Vagina (tissue), 2 donors: ENCODE measurements at regions not wholly inside any gene's neighbourhood (a gene's known extent, or its start where the extent isn't known, plus 50 kb on each side); places are given as distances from the start of the nearest gene placed in this dataset.
A peak's percentile ranks its signal among the peaks of the same experiment; 100 is the strongest.

Experiments
- DNase-seq, 2 donors: peaks; one replicate each; pipeline ENCODE4 v3.0.0-alpha.2; 2017; ENCODE audit errors: extremely low spot score in 2 of 2
- H3K27ac ChIP-seq: fragments of 200-600 bp; sonication (generic); one replicate; pipeline ENCODE4 v1.5.1; 2019
- H3K27me3 ChIP-seq: fragments of 200-600 bp; sonication (generic); one replicate; pipeline ENCODE4 v1.5.1; 2019
- H3K36me3 ChIP-seq, 2 donors: fragments of 200-600 bp; sonication (generic); one replicate each; pipeline ENCODE4 v1.5.1; 2017 to 2019
- H3K4me1 ChIP-seq: fragments of 200-600 bp; sonication (generic); one replicate; pipeline ENCODE4 v1.5.1; 2019
- H3K4me3 ChIP-seq, 2 donors: fragments of 200-600 bp; sonication (generic); 1 replicate in 1 of 2; 2 replicates in 1 of 2; pipeline ENCODE4 v1.5.1; 2016 to 2019
- H3K9me3 ChIP-seq: fragments of 200-600 bp; sonication (generic); one replicate; pipeline ENCODE4 v1.5.1; 2019
- CTCF ChIP-seq, 3 experiments: fragments of 450-650 bp in 2 of 3; fragments of 200-600 bp in 1 of 3; sonication (generic) in 1 of 3; IDR thresholded peaks; one replicate each; pipeline ENCODE4 v1.5.1; 2017 to 2019; ENCODE audit warnings: antibody characterized with exemption in 3 of 3, mild to moderate bottlenecking in 2 of 3, moderate library complexity in 2 of 3
- POLR2A ChIP-seq, 2 donors: fragments of 450-650 bp; IDR thresholded peaks; one replicate each; pipeline ENCODE4 v1.6.1; 2017; ENCODE audit warnings: antibody characterized with exemption in 2 of 2, mild to moderate bottlenecking in 2 of 2, moderate library complexity in 2 of 2
- POLR2AphosphoS5 ChIP-seq, 2 donors: sonication (generic); formaldehyde crosslinking; IDR thresholded peaks; one replicate each; pipeline ENCODE4 v1.9.0; 2017; ENCODE audit warnings: antibody characterized with exemption in 2 of 2, mild to moderate bottlenecking in 2 of 2, low read depth in 1 of 2; ENCODE audit not compliant: insufficient read depth in 1 of 2
- intact Hi-C: fragments of 100-400 bp; cut with DNase I; formaldehyde crosslinking; loops from one replicate; pipeline ENCODE4 v1.15.1; 2023

- Histone ChIP-seq H3K27me3 (no peaks in the 10 kb centered on the region), H3K9me3 (no peaks in the 10 kb centered on the region), H3K4me1 (no peaks in the 10 kb centered on the region), H3K36me3 (no peaks in the 10 kb centered on the region), H3K27ac (no peak overlapping the region), H3K4me3 (no peak overlapping the region)
- TF ChIP-seq CTCF (IDR thresholded peaks at IDR 0.05) (no peak), POLR2A (IDR thresholded peaks at IDR 0.05) (no peak), POLR2AphosphoS5 (IDR thresholded peaks at IDR 0.05; ENCODE audit: insufficient read depth in 1 of 2, low read depth in 1 of 2) (no peak)
- DNase-seq = peak in 1 of 2 donors; percentile 84
- intact Hi-C loops = no loop called here
Observed at GRCh38 chr12:131457331-131458047, 253.4 kb upstream of the SFSWAP start.

- no peaks in the 10 kb centered on the region for H3K27me3 ChIP-seq
Observed at GRCh38 chr12:131458048-131458374, 252.9 kb upstream of the SFSWAP start.

GRCh38 chr12:131458931-131459772, 251.7 kb upstream of the SFSWAP start:
- Histone ChIP-seq H3K9me3 (no peaks in the 10 kb centered on the region), H3K4me1 (no peaks in the 10 kb centered on the region), H3K4me3 (no peak overlapping the region), H3K36me3 (no peaks in the 10 kb centered on the region), H3K27me3 (no peaks in the 10 kb centered on the region), H3K27ac (no peak overlapping the region)
- DNase-seq = peak in 1 of 2 donors; percentile 64
- TF ChIP-seq POLR2AphosphoS5 (IDR thresholded peaks at IDR 0.05; ENCODE audit: insufficient read depth in 1 of 2, low read depth in 1 of 2) (no peak), CTCF (IDR thresholded peaks at IDR 0.05) (no peak), POLR2A (IDR thresholded peaks at IDR 0.05) (no peak)
- intact Hi-C loops = no loop called here

More at GRCh38 chr12:131458048-131458374, 252.9 kb upstream of the SFSWAP start:
- Histone ChIP-seq H3K4me1 (no peaks in the 10 kb centered on the region), H3K27ac (no peak overlapping the region), H3K36me3 (no peaks in the 10 kb centered on the region), H3K4me3 (no peak overlapping the region), H3K9me3 (no peaks in the 10 kb centered on the region)
- intact Hi-C loops = no loop called here
- TF ChIP-seq POLR2AphosphoS5 (IDR thresholded peaks at IDR 0.05; ENCODE audit: insufficient read depth in 1 of 2, low read depth in 1 of 2) (no peak), POLR2A (IDR thresholded peaks at IDR 0.05) (no peak), CTCF (IDR thresholded peaks at IDR 0.05) (no peak)
- no peak for DNase-seq

- intact Hi-C loops = no loop called here
- Histone ChIP-seq H3K9me3 (no peaks in the 10 kb centered on the region), H3K36me3 (no peaks in the 10 kb centered on the region), H3K27ac (no peak overlapping the region), H3K4me3 (no peak overlapping the region), H3K4me1 (no peaks in the 10 kb centered on the region), H3K27me3 (no peaks in the 10 kb centered on the region)
- DNase-seq = peak in 1 of 2 donors; percentile 58
- TF ChIP-seq POLR2AphosphoS5 (IDR thresholded peaks at IDR 0.05; ENCODE audit: insufficient read depth in 1 of 2, low read depth in 1 of 2) (no peak), POLR2A (IDR thresholded peaks at IDR 0.05) (no peak), CTCF (IDR thresholded peaks at IDR 0.05) (no peak)
Observed at GRCh38 chr12:131459773-131460365, 251.0 kb upstream of the SFSWAP start.
